Neural cell (in vitro differentiated cells): ENCODE measurements at regions not wholly inside any gene's neighbourhood (a gene's known extent, or its start where the extent isn't known, plus 50 kb on each side); places are given as distances from the start of the nearest gene placed in this dataset.

ENCODE experiments used
- H2AFZ ChIP-seq: fragments of 200-600, 300-800 bp; sonication (generic), shearing (Covaris generic); 2 replicates; pipeline ENCODE4 v1.6.0; 2014; ENCODE audit warnings: low read depth, mild to moderate bottlenecking, antibody characterized with exemption, low read length, moderate library complexity
- H3F3A ChIP-seq: fragments of 200-600 bp; shearing (Covaris generic); 2 replicates; pipeline ENCODE4 v1.6.1; 2016; ENCODE audit warnings: mild to moderate bottlenecking, moderate library complexity, mixed read lengths, antibody characterized with exemption, low read length; ENCODE audit not compliant: insufficient read depth, poor library complexity, severe bottlenecking
- H3K27ac ChIP-seq: fragments of 200-600, 300-800 bp; sonication (generic), shearing (Covaris generic); 2 replicates; pipeline ENCODE4 v1.5.1; 2014; ENCODE audit warnings: mild to moderate bottlenecking, low read length, moderate library complexity
- H3K27me3 ChIP-seq: fragments of 300-800, 200-600 bp; sonication (generic), shearing (Covaris generic); 2 replicates; pipeline ENCODE4 v1.6.0; 2014; ENCODE audit warnings: mild to moderate bottlenecking, low read depth, low read length, moderate library complexity; ENCODE audit not compliant: insufficient read depth
- H3K36me3 ChIP-seq: fragments of 300-800, 200-600 bp; sonication (generic), shearing (Covaris generic); 2 replicates; pipeline ENCODE4 v1.5.1; 2014; ENCODE audit warnings: mild to moderate bottlenecking, antibody characterized with exemption, low read length, moderate library complexity; ENCODE audit not compliant: insufficient read depth
- H3K4me2 ChIP-seq: fragments of 300-800, 200-600 bp; sonication (generic), shearing (Covaris generic); 2 replicates; pipeline ENCODE4 v1.6.0; 2014; ENCODE audit warnings: mild to moderate bottlenecking, low read length
- H3K4me3 ChIP-seq: fragments of 300-800, 200-600 bp; sonication (generic), shearing (Covaris generic); 2 replicates; pipeline ENCODE4 v1.5.1; 2014; ENCODE audit warnings: mild to moderate bottlenecking, low read length, moderate library complexity
- H3K79me2 ChIP-seq: fragments of 200-600 bp; shearing (Covaris generic); replicated peaks from 2 replicates; pipeline ENCODE4 v1.6.0; 2014; ENCODE audit warnings: mild to moderate bottlenecking, low read length, moderate library complexity; ENCODE audit not compliant: insufficient read depth
- H3K9ac ChIP-seq: fragments of 300-800, 200-600 bp; sonication (generic), shearing (Covaris generic); 2 replicates; pipeline ENCODE4 v1.6.1; 2016; ENCODE audit warnings: mild to moderate bottlenecking, low read length, mixed read lengths
- H3K9me2 ChIP-seq: fragments of 200-600 bp; shearing (Covaris generic); 2 replicates; pipeline ENCODE4 v1.6.1; 2016; ENCODE audit warnings: mild to moderate bottlenecking, low read length, mixed read lengths; ENCODE audit not compliant: insufficient read depth
- H3K9me3 ChIP-seq: fragments of 200-600, 300-800 bp; sonication (generic), shearing (Covaris generic); 2 replicates; pipeline ENCODE4 v1.6.1; 2016; ENCODE audit warnings: mild to moderate bottlenecking, mixed run types, low read length, moderate library complexity, mixed read lengths
- H4K20me1 ChIP-seq: fragments of 200-600 bp; shearing (Covaris generic); 2 replicates; pipeline ENCODE4 v1.6.1; 2016; ENCODE audit warnings: mild to moderate bottlenecking, mixed run types; ENCODE audit not compliant: insufficient read depth
- EP300 ChIP-seq: fragments of 450-650 bp; conservative IDR thresholded peaks from 2 replicates; pipeline ENCODE4 v1.6.1; 2014; ENCODE audit warnings: antibody characterized with exemption, mild to moderate bottlenecking, moderate library complexity; ENCODE audit not compliant: poor library complexity, severe bottlenecking
- EZH2 ChIP-seq: fragments of 200-600, 300-800 bp; shearing (Covaris generic), sonication (generic); IDR thresholded peaks from 2 replicates; pipeline ENCODE4 v1.6.1; 2014; ENCODE audit warnings: antibody characterized with exemption, low read length, borderline replicate concordance, mild to moderate bottlenecking; ENCODE audit not compliant: insufficient read depth, poor library complexity, severe bottlenecking
- MXI1 ChIP-seq: fragments of 450-650 bp; conservative IDR thresholded peaks from 2 replicates; pipeline ENCODE4 v1.6.1; 2014; ENCODE audit warnings: antibody characterized with exemption, mild to moderate bottlenecking; ENCODE audit not compliant: poor library complexity, severe bottlenecking
- POLR2AphosphoS5 ChIP-seq: IDR thresholded peaks from 2 replicates; pipeline ENCODE4 v1.6.1; 2012
- RAD21 ChIP-seq: fragments of 450-650 bp; conservative IDR thresholded peaks from 2 replicates; pipeline ENCODE4 v1.6.1; 2014; ENCODE audit warnings: antibody characterized with exemption, mild to moderate bottlenecking, moderate library complexity
- SMC3 ChIP-seq: fragments of 450-650 bp; conservative IDR thresholded peaks from 2 replicates; pipeline ENCODE4 v1.6.1; 2014; ENCODE audit warnings: antibody characterized with exemption, mild to moderate bottlenecking, moderate library complexity; ENCODE audit not compliant: poor library complexity
- TAF1 ChIP-seq: IDR thresholded peaks from 2 replicates; pipeline ENCODE4 v1.6.1; 2012; ENCODE audit warnings: low read depth
- TF ChIP-seq, protein P1 (sequence below): fragments of 450-650 bp; IDR thresholded peaks from 2 replicates; pipeline ENCODE4 v1.5.1; 2014; ENCODE audit warnings: antibody characterized with exemption, mild to moderate bottlenecking, moderate library complexity; ENCODE audit not compliant: poor library complexity, severe bottlenecking
- TF ChIP-seq, protein P2 (sequence below): IDR thresholded peaks from 2 replicates; pipeline ENCODE4 v1.6.1; 2012; ENCODE audit warnings: borderline replicate concordance

DNA sequence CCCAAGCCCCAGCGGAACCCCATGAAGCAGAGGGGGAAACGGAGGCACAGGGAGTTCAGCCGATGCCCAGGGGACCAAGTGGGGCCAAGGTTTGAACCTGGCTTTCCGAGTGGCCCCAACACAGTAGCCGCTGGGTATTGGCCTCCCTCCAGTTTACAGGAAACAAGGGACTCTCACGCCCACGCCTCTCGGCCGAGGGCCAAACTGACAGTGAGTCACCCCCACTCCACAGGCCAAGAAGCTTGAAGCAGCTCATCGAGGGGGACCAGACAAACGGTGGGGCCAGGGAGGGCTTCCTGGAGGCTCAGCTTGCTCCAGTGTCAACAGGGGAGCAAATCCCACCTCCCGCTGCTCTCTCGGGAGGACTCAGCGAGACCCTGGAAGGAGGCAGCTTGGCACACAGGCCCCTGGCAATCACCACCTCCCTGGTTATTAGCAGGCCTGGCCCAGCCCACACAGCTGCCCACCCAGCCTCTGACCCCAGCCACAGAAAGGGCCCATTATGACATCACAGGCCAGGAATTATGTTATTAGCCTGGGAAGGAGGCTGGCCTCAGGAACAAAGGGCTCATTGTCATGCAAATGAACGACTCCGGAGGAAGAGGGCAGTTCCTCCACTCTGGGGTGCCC, 54.6 kb downstream of the NCOR2 start:
- no peak for TF ChIP-seq TAF1
- TF ChIP-seq POLR2AphosphoS5 = no peak
- no peak for TF ChIP-seq EP300
- H3K4me2 ChIP-seq = no peak overlapping the region
- peak overlapping the region; percentile 10 for H3K27ac ChIP-seq
- H2AFZ ChIP-seq = no peak overlapping the region
- no peaks in the 10 kb centered on the region for H3K9me3 ChIP-seq
- H3F3A ChIP-seq = no peaks in the 10 kb centered on the region
- H3K9ac ChIP-seq = peak overlapping the region; percentile 37
- no peaks in the 10 kb centered on the region for H3K9me2 ChIP-seq
- no peaks in the 10 kb centered on the region for H3K27me3 ChIP-seq
- no peak overlapping the region for H3K4me3 ChIP-seq
- H4K20me1 ChIP-seq = no peaks in the 10 kb centered on the region
- H3K79me2 ChIP-seq = peaks cover 26% of the 10 kb centered on the region
- no peaks in the 10 kb centered on the region for H3K36me3 ChIP-seq

DNA sequence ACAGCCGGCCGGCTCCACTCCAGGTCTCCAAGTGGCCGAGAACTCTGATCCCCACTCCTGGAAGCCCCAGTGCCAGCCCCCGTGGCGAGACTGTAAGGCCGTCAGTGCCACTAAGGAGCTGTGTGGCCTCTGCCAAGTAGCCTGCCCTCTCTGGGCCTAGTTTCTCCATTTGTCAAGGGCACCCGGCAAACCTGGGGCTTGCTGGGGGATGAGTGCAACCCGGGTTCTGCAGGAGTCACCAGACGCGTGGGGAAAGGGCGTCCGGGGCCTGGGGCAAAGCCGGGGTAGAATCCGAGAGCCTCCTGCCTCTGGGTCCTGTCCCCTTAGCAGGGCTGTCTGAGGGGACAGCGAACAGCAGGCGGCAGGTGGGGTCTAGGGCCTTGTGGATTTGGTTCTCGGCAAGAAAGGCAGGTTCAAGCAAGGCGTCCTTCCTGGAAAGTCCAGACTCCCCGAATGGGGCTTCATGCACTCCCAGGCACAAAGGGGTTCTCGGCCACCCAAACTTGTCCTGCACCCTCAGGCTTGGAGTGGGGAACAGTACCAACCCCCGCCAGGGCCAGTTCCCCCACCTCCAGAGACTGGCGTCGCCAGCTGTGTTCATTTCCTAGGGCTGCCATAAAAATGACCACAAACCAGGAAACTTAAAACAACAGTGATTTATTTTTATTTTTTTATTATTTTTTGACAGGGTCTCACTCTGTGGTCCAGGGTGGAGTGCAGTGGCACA, 56.0 kb downstream of the NCOR2 start:
- Histone ChIP-seq H3K4me2 (no peak overlapping the region), H2AFZ (no peak overlapping the region), H3K27me3 (no peaks in the 10 kb centered on the region), H3F3A (no peaks in the 10 kb centered on the region), H3K9me2 (no peaks in the 10 kb centered on the region), H3K79me2 (peaks cover 26% of the 10 kb centered on the region), H3K36me3 (no peaks in the 10 kb centered on the region), H3K4me3 (no peak overlapping the region), H4K20me1 (no peaks in the 10 kb centered on the region), H3K9ac (no peak overlapping the region), H3K9me3 (no peaks in the 10 kb centered on the region), H3K27ac (no peak overlapping the region)
- TF ChIP-seq TAF1 (no peak), EP300 (no peak)

DNA sequence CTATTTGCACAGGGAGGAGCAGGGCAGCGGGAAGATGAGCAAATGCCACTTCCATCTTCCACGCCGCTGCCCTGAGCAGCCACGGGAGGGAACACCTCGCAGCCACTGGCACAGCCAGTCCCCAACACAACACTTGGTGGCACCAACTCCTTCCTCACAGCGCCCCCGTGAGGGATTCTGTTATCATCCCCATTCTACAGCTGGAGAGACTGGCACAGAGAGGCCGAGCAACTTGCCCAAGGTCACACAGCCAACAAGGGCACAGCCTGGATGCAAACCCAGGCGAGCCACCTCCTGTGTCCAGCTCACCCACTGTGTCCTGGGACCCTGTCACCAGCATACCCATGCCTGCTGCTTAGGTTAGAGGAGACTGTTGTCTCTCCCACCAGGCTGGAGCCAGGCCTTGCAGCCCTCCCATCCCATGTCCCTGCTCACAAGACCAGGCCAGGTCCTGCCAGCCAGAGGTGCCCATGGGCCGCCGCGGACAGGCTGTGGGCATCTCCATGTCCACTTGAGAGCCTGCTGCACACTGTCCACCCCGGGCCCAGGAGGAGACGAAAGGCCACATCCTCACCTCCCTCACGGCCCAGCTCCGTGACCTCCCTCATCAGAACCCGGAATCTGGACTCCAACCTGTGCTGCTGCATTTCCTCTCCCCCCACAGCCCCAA, 57.0 kb downstream of the NCOR2 start:
- Histone ChIP-seq H3K4me3 (no peak overlapping the region), H3K27ac (no peak overlapping the region), H3K9me2 (no peaks in the 10 kb centered on the region), H3K79me2 (peaks cover 23% of the 10 kb centered on the region), H3K9ac (no peak overlapping the region), H3K36me3 (no peaks in the 10 kb centered on the region), H3F3A (no peaks in the 10 kb centered on the region), H3K27me3 (no peaks in the 10 kb centered on the region), H3K4me2 (no peak overlapping the region), H4K20me1 (no peaks in the 10 kb centered on the region), H2AFZ (no peak overlapping the region), H3K9me3 (no peaks in the 10 kb centered on the region)
- TF ChIP-seq MXI1 = no peak
- no peak for TF ChIP-seq POLR2AphosphoS5
- TF ChIP-seq RAD21 = no peak
- TF ChIP-seq SMC3 = no peak
- TF ChIP-seq EP300 = no peak
- TF ChIP-seq, protein P1, sequence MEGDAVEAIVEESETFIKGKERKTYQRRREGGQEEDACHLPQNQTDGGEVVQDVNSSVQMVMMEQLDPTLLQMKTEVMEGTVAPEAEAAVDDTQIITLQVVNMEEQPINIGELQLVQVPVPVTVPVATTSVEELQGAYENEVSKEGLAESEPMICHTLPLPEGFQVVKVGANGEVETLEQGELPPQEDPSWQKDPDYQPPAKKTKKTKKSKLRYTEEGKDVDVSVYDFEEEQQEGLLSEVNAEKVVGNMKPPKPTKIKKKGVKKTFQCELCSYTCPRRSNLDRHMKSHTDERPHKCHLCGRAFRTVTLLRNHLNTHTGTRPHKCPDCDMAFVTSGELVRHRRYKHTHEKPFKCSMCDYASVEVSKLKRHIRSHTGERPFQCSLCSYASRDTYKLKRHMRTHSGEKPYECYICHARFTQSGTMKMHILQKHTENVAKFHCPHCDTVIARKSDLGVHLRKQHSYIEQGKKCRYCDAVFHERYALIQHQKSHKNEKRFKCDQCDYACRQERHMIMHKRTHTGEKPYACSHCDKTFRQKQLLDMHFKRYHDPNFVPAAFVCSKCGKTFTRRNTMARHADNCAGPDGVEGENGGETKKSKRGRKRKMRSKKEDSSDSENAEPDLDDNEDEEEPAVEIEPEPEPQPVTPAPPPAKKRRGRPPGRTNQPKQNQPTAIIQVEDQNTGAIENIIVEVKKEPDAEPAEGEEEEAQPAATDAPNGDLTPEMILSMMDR = no peak
- TF ChIP-seq TAF1 = no peak
- no peak for TF ChIP-seq EZH2
- TF ChIP-seq, protein P2, sequence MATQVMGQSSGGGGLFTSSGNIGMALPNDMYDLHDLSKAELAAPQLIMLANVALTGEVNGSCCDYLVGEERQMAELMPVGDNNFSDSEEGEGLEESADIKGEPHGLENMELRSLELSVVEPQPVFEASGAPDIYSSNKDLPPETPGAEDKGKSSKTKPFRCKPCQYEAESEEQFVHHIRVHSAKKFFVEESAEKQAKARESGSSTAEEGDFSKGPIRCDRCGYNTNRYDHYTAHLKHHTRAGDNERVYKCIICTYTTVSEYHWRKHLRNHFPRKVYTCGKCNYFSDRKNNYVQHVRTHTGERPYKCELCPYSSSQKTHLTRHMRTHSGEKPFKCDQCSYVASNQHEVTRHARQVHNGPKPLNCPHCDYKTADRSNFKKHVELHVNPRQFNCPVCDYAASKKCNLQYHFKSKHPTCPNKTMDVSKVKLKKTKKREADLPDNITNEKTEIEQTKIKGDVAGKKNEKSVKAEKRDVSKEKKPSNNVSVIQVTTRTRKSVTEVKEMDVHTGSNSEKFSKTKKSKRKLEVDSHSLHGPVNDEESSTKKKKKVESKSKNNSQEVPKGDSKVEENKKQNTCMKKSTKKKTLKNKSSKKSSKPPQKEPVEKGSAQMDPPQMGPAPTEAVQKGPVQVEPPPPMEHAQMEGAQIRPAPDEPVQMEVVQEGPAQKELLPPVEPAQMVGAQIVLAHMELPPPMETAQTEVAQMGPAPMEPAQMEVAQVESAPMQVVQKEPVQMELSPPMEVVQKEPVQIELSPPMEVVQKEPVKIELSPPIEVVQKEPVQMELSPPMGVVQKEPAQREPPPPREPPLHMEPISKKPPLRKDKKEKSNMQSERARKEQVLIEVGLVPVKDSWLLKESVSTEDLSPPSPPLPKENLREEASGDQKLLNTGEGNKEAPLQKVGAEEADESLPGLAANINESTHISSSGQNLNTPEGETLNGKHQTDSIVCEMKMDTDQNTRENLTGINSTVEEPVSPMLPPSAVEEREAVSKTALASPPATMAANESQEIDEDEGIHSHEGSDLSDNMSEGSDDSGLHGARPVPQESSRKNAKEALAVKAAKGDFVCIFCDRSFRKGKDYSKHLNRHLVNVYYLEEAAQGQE = no peak
